ENCODE measurements at regions not wholly inside any gene's neighbourhood (a gene's known extent, or its start where the extent isn't known, plus 50 kb on each side); places are given as distances from the start of the nearest gene placed in this dataset.

GRCh38 chr2:72043985-72044384, 103.7 kb downstream of the CYP26B1 start:
- TF ChIP-seq CTCF (IDR thresholded peaks at IDR 0.05) (no peak), POLR2A (IDR thresholded peaks at IDR 0.05) (no peak), POLR2AphosphoS5 (IDR thresholded peaks at IDR 0.05) (no peak)

All from prostate gland (tissue), 2 donors.